Dedifferentiated amniotic fluid mesenchymal stem cell (primary cell): ENCODE measurements at regions not wholly inside any gene's neighbourhood (a gene's known extent, or its start where the extent isn't known, plus 50 kb on each side); places are given as distances from the start of the nearest gene placed in this dataset.
A peak's percentile ranks its signal among the peaks of the same experiment; 100 is the strongest.

Experiments used
- DNase-seq: peaks from one replicate; pipeline ENCODE4 v3.0.0-alpha.2; 2016; ENCODE audit errors: extremely low spot score

DNA sequence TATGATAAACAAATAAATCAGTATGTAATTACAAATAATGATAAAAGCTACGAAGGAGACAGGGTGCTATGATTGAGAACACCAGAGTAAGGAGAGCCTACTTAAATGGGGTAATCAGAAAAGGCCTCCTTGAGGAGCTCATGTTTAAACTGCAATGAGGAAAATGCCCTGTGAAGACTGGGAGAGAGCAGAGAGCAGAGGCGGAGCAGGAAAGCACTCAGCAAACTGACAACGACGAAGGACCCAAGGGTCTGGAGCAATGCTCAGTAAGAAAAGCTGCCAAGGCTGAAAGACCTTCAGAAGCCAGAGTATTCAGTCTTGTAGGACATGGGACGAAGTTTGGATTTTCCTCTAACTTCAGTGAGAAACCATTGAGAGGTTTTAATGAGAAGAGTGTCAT lies 114.2 kb upstream of the PLEKHA5 start:
- DNase-seq = no peak

DNA sequence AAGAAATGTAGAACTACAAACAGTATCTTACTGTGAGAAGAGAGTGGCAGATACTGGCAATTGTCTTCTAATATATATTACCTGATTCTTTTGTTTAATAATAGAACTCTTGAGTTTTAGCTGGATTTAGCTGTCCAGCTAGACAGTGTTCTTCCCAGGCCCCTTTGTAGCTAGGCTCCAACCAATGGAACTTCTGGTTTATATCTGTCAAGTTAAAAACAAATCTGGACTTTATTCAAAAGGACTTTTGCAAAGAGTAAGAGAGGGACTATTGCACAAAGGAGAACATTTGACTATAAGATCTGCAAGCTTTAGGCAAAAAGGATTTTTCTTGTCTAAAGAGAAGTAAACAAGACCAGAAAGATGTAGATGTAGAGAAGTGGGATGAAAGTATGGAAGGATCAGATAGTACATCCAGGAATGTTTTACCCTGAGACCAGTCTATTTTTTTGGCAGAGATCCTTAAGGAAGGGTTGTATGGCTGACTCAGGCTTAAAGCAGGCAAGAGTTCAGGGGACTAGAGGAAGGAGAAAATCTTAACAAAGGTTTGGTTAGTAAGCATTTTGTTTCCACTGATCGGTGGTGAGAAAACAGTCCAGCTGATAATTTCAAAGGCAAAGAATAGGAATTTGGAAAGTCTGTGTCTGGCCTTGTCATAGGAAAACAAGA lies 111.1 kb upstream of the PLEKHA5 start:
- peak; percentile 71 for DNase-seq

DNA sequence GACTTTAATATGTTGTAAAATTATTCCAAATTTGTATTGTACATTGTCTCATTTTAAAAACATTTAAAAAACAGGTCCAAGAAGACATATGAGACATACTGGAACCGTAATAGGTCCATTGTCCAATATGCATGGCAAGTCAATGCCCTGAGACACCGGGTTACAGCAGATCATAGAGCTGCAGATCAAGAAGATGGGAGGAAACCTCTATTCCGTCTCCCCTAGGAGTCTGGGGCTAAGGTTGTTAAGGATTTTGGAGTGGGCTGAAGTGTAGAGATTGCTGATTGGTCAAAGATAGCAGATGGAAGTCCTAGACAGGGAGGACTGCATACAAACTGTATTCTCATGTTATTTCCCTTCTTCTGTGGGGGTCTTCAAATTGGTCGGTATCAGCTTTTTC lies 108.3 kb upstream of the PLEKHA5 start:
- no peak for DNase-seq

DNA sequence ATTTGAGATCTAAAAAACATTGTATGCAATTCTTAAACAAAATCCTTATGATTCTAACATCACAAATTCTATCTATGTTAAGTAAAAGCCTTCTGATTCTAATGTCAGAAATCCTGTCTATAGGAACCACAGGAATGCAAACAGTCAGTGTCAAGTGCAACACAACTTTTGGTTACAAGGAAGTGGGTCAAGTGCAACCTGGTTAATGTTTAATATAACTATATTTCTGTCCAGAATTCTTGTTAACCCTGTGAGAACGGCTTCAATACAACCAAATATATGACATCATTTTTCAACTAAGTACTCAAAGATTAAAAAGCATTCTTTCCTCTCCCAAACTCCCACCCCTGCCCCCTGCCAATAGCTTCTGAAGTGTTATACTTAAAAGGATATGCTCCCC lies 107.9 kb upstream of the PLEKHA5 start:
- DNase-seq = no peak

- DNase-seq = no peak
Observed at GRCh38 chr12:19025582-19025981, 104.0 kb upstream of the PLEKHA5 start.

DNA sequence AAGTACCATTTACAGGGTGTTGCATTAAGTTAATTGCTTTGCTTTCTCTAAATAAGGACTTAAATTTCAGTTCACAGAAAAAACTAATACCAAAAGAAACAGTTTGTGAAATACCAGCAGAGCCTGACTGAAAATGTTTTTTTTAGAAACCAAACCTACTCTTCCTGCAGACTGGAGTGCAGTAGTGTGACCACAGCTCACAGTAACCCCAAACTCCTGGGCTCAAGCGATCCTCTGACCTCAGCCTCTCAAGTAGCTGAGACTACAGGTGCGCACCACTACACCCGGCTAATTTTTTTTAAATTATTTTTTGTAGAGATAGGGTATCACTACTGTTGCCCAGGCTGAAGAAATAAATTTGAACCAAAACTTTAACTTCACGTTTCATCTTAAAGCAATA lies 103.5 kb upstream of the PLEKHA5 start:
- DNase-seq = no peak

DNA sequence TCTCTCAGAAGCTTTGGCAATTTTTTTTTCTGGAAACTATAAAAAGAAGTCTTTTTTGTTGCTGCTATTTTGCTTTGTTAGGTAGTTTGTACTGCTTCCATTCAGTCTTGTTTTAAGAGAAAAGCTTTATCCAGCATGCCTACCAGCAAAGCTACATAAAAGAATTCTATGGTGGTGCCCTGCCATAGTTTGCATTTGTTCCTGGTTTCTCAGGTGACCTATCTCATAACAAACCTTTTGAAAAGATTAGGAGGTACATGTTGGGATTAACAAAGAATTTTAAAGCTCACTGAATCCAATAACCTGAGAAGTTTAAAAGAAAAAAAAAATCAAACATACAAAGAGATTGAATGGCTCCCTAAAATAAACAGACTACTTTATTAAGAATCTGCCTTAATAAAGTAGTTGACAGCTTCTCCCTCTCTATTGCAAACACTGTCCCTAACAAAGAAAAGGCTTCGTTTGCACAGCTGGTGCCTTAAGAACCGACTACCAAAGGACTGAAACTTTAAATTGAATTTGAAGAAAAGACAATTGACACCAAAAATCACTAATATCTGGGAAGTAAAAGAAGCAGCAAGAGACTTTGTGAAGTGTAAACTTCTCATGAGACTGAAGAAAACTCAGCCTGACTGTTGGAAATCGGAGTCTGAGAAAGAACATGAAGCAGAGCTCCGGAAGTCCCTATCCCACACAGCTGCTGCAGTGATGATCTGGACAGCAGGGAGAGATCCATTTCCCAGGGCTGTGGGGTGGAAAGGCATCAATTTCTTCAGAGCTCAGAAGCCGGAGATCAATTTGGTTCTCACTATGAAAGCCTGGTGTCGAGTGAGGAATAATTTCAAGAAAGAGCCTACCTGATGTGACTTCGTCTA lies 102.7 kb upstream of the PLEKHA5 start:
- DNase-seq = no peak

DNA sequence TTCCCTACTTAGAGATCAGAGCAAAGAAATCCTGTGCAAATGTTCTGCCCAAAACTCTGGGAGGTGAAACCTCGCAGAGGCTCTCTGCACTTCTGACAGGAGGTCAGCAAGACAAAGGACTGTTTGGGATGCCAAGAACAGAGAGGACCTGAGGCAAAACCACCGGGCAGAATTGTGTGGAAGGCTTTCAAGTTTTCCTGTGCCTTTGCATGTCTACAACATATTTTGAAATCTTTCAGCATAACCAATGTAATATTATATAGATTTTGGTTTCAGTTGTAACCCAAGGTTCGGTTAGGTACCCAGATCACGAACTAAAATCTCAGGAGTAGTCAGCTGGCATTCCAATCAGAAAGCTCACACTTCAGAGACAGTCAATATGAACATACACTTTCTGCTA lies 99.4 kb upstream of the PLEKHA5 start:
- DNase-seq = no peak

- no peak for DNase-seq
Observed at GRCh38 chr12:19030603-19031002, 98.9 kb upstream of the PLEKHA5 start.

DNA sequence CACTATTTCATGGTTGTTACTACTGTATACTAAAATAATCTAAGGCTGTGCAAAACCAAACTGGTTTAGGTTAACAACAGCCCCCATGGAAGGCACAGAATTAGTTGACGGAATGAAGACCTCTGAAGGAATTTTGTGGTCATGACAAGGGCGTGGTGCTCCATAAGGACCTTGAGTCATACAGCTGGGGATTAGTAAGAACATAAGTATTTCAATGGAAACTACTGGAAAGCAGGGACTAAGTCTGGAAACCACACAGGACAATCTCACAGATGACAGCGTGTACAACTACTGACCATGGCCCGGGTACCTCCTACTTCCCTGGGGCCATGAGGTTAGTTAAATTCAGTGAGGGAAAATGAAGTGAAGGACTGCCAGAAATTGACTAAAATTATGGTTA lies 98.5 kb upstream of the PLEKHA5 start:
- DNase-seq = peak; percentile 87

- no peak for DNase-seq
Observed at GRCh38 chr12:19032826-19033225, 96.7 kb upstream of the PLEKHA5 start.

- DNase-seq = no peak
Observed at GRCh38 chr12:19033244-19033643, 96.3 kb upstream of the PLEKHA5 start.

GRCh38 chr12:19034937-19035336 lies 94.6 kb upstream of the PLEKHA5 start:
- DNase-seq = no peak

DNA sequence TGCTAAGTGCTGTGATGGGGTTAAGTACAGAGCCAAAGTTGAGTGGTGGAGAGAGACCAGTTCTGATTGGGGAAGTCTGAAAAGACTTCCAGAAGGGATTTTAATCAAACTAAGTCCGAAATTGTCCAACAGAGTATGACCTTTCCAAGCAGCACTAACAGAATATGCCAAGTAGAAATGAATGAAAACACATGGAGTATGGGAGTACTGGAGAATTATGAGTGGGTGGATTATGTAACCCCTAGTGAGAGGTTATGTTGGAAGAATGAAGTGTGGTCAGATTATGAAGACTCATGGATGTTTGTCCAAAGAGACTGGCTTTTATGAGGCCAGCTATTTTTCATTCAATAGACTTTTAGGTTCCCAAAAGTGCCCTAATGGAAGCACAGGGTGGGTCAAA lies 94.0 kb upstream of the PLEKHA5 start:
- no peak for DNase-seq

DNA sequence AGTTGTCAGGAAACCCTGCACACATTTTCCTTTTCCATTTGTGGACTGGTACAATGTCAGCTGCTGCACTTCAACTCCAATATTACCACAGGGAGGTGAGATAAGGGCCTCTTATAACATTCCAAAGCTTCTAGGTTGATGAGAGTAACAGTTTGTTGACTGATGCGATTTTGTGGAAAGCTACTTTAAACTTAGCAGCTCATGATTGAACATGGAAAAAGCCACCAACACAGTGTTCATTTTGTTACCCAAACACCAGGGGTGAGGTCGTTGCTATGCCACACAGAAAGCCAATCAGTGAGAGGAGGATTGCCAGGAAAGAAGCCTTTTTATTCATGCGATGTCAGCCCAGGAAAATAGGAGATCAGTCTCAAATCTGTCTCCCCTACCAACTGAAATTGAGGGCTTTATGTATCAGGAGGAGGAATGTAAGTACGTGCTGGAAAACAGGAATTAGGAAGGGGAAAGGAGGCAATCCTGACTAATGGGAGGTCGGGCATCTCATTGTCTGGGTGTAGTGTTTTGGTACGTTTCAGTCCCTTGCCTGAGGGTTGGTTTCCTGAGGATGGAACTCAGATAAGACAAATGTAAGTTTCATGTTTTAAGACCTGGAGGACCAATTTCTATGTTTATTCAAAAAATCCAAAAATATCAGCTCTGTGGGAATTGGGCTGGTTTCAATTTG lies 92.7 kb upstream of the PLEKHA5 start:
- DNase-seq = no peak

GRCh38 chr12:19038209-19038608 lies 91.3 kb upstream of the PLEKHA5 start:
- DNase-seq = no peak

DNA sequence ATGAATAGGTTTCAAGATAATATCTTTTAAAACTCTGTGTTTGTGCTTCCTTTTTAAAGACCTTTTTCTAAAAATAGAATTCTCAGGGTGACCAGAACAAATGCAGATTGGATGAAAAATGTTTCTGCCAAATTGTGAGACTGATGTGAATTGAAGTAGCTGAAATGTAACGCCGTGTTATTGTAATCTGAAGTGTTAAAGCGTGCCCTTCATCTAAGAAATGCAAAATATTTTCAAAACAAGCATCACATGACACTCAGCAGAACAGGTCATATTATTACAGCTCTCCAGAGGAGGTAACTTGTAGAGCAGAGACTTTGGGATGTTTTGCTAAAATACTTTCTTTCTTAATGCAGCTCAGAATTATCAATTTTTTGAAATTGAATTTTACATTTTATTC lies 90.0 kb upstream of the PLEKHA5 start:
- no peak for DNase-seq

- no peak for DNase-seq
Observed at GRCh38 chr12:19042221-19042620, 87.3 kb upstream of the PLEKHA5 start.

DNA sequence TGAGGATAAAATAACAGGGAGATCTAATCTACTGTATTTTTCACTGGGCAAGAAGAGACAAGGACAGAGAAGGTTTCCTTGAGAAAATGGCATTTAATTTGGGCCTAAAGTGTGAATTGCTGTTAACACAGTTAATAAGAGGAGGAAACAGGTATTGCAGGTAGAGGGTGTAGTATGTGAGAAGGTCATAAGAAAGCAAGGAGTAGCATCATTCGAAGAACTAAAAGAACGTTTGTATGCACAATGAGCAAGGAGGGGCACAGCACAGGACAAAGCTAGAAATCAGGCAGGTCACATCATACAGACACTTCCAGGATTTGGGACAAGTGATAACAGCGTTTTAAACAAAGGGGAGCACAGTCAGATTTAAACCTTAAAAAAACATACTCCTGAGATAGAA lies 85.1 kb upstream of the PLEKHA5 start:
- DNase-seq = no peak

GRCh38 chr12:19044891-19045290 lies 84.6 kb upstream of the PLEKHA5 start:
- DNase-seq = no peak

- DNase-seq = no peak
Observed at GRCh38 chr12:19045426-19045825, 84.1 kb upstream of the PLEKHA5 start.

GRCh38 chr12:19048943-19049342 lies 80.6 kb upstream of the PLEKHA5 start:
- no peak for DNase-seq

GRCh38 chr12:19052689-19053088 lies 76.8 kb upstream of the PLEKHA5 start:
- no peak for DNase-seq
